Ovary (tissue), 3 donors: ENCODE measurements at regions not wholly inside any gene's neighbourhood (a gene's known extent, or its start where the extent isn't known, plus 50 kb on each side); places are given as distances from the start of the nearest gene placed in this dataset.

Experiments
- CTCF ChIP-seq, 3 donors: fragments of 450-650 bp in 2 of 3; fragments of 200-600 bp in 1 of 3; IDR thresholded peaks; one replicate each; pipeline versions ENCODE4 v1.5.1 to v1.8.0; 2016 to 2022; ENCODE audit warnings: antibody characterized with exemption in 3 of 3, mild to moderate bottlenecking in 1 of 3
- POLR2A ChIP-seq: fragments of 450-650 bp; IDR thresholded peaks from one replicate; pipeline ENCODE4 v1.6.1; 2017; ENCODE audit warnings: antibody characterized with exemption, mild to moderate bottlenecking, moderate library complexity
- donor health status: DM: no; HTN: no; CAD: no.

GRCh38 chr12:61870658-61871484, 389.3 kb upstream of the USP15 start:
- TF ChIP-seq CTCF (IDR thresholded peaks at IDR 0.05) (no peak), POLR2A (no peak)
